ENCODE measurements at regions not wholly inside any gene's neighbourhood (a gene's known extent, or its start where the extent isn't known, plus 50 kb on each side); places are given as distances from the start of the nearest gene placed in this dataset.

DNA sequence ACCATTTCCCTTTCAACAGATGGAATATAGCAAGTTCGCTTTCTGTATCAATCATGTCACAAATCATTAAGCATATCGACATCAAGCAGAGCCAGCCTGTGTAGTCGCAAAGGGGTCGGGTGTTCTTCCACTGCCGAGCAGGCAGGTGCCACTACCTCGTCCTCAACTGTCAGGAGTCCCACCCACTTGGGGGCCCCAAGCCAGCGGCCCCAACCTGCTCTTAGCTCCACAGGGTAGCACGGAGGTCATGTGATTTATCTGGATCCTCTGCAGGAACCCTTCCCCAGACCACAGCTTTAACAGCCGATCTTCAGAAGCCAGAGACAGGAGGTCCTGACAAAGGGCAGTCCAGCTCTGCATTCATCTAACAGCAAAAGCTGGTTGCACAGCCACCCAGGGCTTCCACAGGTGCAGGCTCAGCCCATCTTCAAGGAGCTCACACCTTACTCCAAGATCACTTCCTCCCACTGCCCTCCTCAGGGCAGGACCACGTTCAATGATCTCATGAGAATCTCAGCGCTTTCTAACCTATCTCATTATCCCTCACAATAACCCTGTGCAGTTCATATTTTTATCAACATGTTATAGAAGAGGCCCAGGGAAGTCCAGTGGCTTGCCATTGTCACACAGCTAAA is 110.2 kb downstream of the TRIM29 start:
- H3K4me1 ChIP-seq (ENCODE audit: control insufficient read depth, insufficient read depth, low read length), result peaks cover 7% of the 10 kb centered on the region
- no peak for TF ChIP-seq CTCF (IDR thresholded peaks at IDR 0.05)
- no peak overlapping the region for H3K27ac ChIP-seq (ENCODE audit: low read length)
- H3K36me3 Mint-ChIP-seq, result no peaks in the 10 kb centered on the region
- ATAC-seq, result no peak
- DNase-seq, result no peak
- no peaks in the 10 kb centered on the region for H3K9me3 ChIP-seq (ENCODE audit: control insufficient read depth, insufficient read depth, low read length)
- no peaks in the 10 kb centered on the region for H3K36me3 ChIP-seq (ENCODE audit: control insufficient read depth, insufficient read depth, low read length)
- H3K4me3 Mint-ChIP-seq, result no peak overlapping the region
- H3K27me3 Mint-ChIP-seq (ENCODE audit: low read depth in 2 of 2), result peaks cover 19 to 29% of the 10 kb centered on the region in 2 donors
- no peaks in the 10 kb centered on the region for H3K9me3 Mint-ChIP-seq
- peaks cover 7 to 16% of the 10 kb centered on the region in 2 donors for H3K4me1 Mint-ChIP-seq
- WGBS (ENCODE audit: insufficient coverage), result 64% methylated on average over 11 of the region's 11 CpGs
- intact Hi-C loops (cut with micrococcal nuclease), result no loop called here
- H3K4me3 ChIP-seq (ENCODE audit: low read length), result no peak overlapping the region
- H3K27ac Mint-ChIP-seq, result no peak overlapping the region
- H3K27me3 ChIP-seq (ENCODE audit: control insufficient read depth, insufficient read depth, low read length), result no peaks in the 10 kb centered on the region

- Histone ChIP-seq H3K27me3 (ENCODE audit: control insufficient read depth, insufficient read depth, low read length) (no peaks in the 10 kb centered on the region), H3K27ac (ENCODE audit: low read length) (no peak overlapping the region), H3K36me3 (ENCODE audit: control insufficient read depth, insufficient read depth, low read length) (no peaks in the 10 kb centered on the region), H3K4me1 (ENCODE audit: control insufficient read depth, insufficient read depth, low read length) (peaks cover 7% of the 10 kb centered on the region), H3K4me3 (ENCODE audit: low read length) (no peak overlapping the region), H3K9me3 (ENCODE audit: control insufficient read depth, insufficient read depth, low read length) (no peaks in the 10 kb centered on the region)
- no peaks in the 10 kb centered on the region for H3K36me3 Mint-ChIP-seq
- H3K27me3 Mint-ChIP-seq (ENCODE audit: low read depth in 2 of 2), result peaks cover 22 to 29% of the 10 kb centered on the region in 2 donors
- H3K9me3 Mint-ChIP-seq, result no peaks in the 10 kb centered on the region
- H3K27ac Mint-ChIP-seq, result no peak overlapping the region
- no peak for DNase-seq
- H3K4me1 Mint-ChIP-seq, result peaks cover 7 to 16% of the 10 kb centered on the region in 2 donors
- intact Hi-C loops (cut with micrococcal nuclease), result no loop called here
- no peak for TF ChIP-seq CTCF (IDR thresholded peaks at IDR 0.05)
- no peak for ATAC-seq
- no peak overlapping the region for H3K4me3 Mint-ChIP-seq
- WGBS (ENCODE audit: insufficient coverage), result 95% methylated on average over 56 of the region's 56 CpGs
These were observed 112.1 kb downstream of the TRIM29 start for GRCh38 chr11:120025606-120026335.

DNA sequence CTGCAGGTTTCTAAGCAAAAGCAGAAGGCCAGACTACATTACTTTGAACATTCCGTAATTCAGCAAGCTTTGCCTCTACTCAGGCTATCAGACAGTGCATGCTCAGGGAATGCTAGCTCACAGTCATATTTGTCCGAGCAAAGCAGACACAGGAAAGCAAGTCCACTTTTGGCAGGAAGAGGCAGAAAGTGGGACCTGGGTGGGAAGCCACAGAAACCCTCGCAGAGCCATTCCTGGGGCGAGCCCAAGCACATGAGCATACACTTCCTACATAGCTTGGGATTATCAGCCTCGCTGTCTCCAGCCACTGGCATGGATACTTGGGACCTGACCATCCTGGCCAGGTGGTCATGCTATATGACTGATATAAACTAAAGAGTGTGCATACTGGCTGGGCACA is 113.3 kb downstream of the TRIM29 start:
- peaks cover 7 to 16% of the 10 kb centered on the region in 2 donors for H3K4me1 Mint-ChIP-seq
- 86% methylated on average over 5 of the region's 5 CpGs for WGBS (ENCODE audit: insufficient coverage)
- no peaks in the 10 kb centered on the region for H3K27me3 ChIP-seq (ENCODE audit: control insufficient read depth, insufficient read depth, low read length)
- H3K27ac Mint-ChIP-seq, result no peak overlapping the region
- H3K27ac ChIP-seq (ENCODE audit: low read length), result no peak overlapping the region
- H3K27me3 Mint-ChIP-seq (ENCODE audit: low read depth in 2 of 2), result peaks cover 18 to 36% of the 10 kb centered on the region in 2 donors
- no peak for TF ChIP-seq CTCF (IDR thresholded peaks at IDR 0.05)
- intact Hi-C loops (cut with micrococcal nuclease), result no loop called here
- H3K36me3 ChIP-seq (ENCODE audit: control insufficient read depth, insufficient read depth, low read length), result no peaks in the 10 kb centered on the region
- no peak overlapping the region for H3K4me3 Mint-ChIP-seq
- peaks cover 7% of the 10 kb centered on the region for H3K4me1 ChIP-seq (ENCODE audit: control insufficient read depth, insufficient read depth, low read length)
- ATAC-seq (no peak), DNase-seq (no peak)
- no peaks in the 10 kb centered on the region for H3K36me3 Mint-ChIP-seq
- no peaks in the 10 kb centered on the region for H3K9me3 Mint-ChIP-seq
- no peaks in the 10 kb centered on the region for H3K9me3 ChIP-seq (ENCODE audit: control insufficient read depth, insufficient read depth, low read length)
- H3K4me3 ChIP-seq (ENCODE audit: low read length), result no peak overlapping the region
